Neural cell (in vitro differentiated cells): ENCODE measurements at regions not wholly inside any gene's neighbourhood (a gene's known extent, or its start where the extent isn't known, plus 50 kb on each side); places are given as distances from the start of the nearest gene placed in this dataset.

Experiments used
- H2AFZ ChIP-seq: fragments of 200-600, 300-800 bp; sonication (generic), shearing (Covaris generic); 2 replicates; pipeline ENCODE4 v1.6.0; 2014; ENCODE audit warnings: low read depth, mild to moderate bottlenecking, antibody characterized with exemption, low read length, moderate library complexity
- H3F3A ChIP-seq: fragments of 200-600 bp; shearing (Covaris generic); 2 replicates; pipeline ENCODE4 v1.6.1; 2016; ENCODE audit warnings: mild to moderate bottlenecking, moderate library complexity, mixed read lengths, antibody characterized with exemption, low read length; ENCODE audit not compliant: insufficient read depth, poor library complexity, severe bottlenecking
- H3K27ac ChIP-seq: fragments of 200-600, 300-800 bp; sonication (generic), shearing (Covaris generic); 2 replicates; pipeline ENCODE4 v1.5.1; 2014; ENCODE audit warnings: mild to moderate bottlenecking, low read length, moderate library complexity
- H3K27me3 ChIP-seq: fragments of 300-800, 200-600 bp; sonication (generic), shearing (Covaris generic); 2 replicates; pipeline ENCODE4 v1.6.0; 2014; ENCODE audit warnings: mild to moderate bottlenecking, low read depth, low read length, moderate library complexity; ENCODE audit not compliant: insufficient read depth
- H3K36me3 ChIP-seq: fragments of 300-800, 200-600 bp; sonication (generic), shearing (Covaris generic); 2 replicates; pipeline ENCODE4 v1.5.1; 2014; ENCODE audit warnings: mild to moderate bottlenecking, antibody characterized with exemption, low read length, moderate library complexity; ENCODE audit not compliant: insufficient read depth
- H3K4me2 ChIP-seq: fragments of 300-800, 200-600 bp; sonication (generic), shearing (Covaris generic); 2 replicates; pipeline ENCODE4 v1.6.0; 2014; ENCODE audit warnings: mild to moderate bottlenecking, low read length
- H3K4me3 ChIP-seq: fragments of 300-800, 200-600 bp; sonication (generic), shearing (Covaris generic); 2 replicates; pipeline ENCODE4 v1.5.1; 2014; ENCODE audit warnings: mild to moderate bottlenecking, low read length, moderate library complexity
- H3K79me2 ChIP-seq: fragments of 200-600 bp; shearing (Covaris generic); replicated peaks from 2 replicates; pipeline ENCODE4 v1.6.0; 2014; ENCODE audit warnings: mild to moderate bottlenecking, low read length, moderate library complexity; ENCODE audit not compliant: insufficient read depth
- H3K9ac ChIP-seq: fragments of 300-800, 200-600 bp; sonication (generic), shearing (Covaris generic); 2 replicates; pipeline ENCODE4 v1.6.1; 2016; ENCODE audit warnings: mild to moderate bottlenecking, low read length, mixed read lengths
- H3K9me2 ChIP-seq: fragments of 200-600 bp; shearing (Covaris generic); 2 replicates; pipeline ENCODE4 v1.6.1; 2016; ENCODE audit warnings: mild to moderate bottlenecking, low read length, mixed read lengths; ENCODE audit not compliant: insufficient read depth
- H3K9me3 ChIP-seq: fragments of 200-600, 300-800 bp; sonication (generic), shearing (Covaris generic); 2 replicates; pipeline ENCODE4 v1.6.1; 2016; ENCODE audit warnings: mild to moderate bottlenecking, mixed run types, low read length, moderate library complexity, mixed read lengths
- H4K20me1 ChIP-seq: fragments of 200-600 bp; shearing (Covaris generic); 2 replicates; pipeline ENCODE4 v1.6.1; 2016; ENCODE audit warnings: mild to moderate bottlenecking, mixed run types; ENCODE audit not compliant: insufficient read depth
- EP300 ChIP-seq: fragments of 450-650 bp; conservative IDR thresholded peaks from 2 replicates; pipeline ENCODE4 v1.6.1; 2014; ENCODE audit warnings: antibody characterized with exemption, mild to moderate bottlenecking, moderate library complexity; ENCODE audit not compliant: poor library complexity, severe bottlenecking
- EZH2 ChIP-seq: fragments of 200-600, 300-800 bp; shearing (Covaris generic), sonication (generic); IDR thresholded peaks from 2 replicates; pipeline ENCODE4 v1.6.1; 2014; ENCODE audit warnings: antibody characterized with exemption, low read length, borderline replicate concordance, mild to moderate bottlenecking; ENCODE audit not compliant: insufficient read depth, poor library complexity, severe bottlenecking
- MXI1 ChIP-seq: fragments of 450-650 bp; conservative IDR thresholded peaks from 2 replicates; pipeline ENCODE4 v1.6.1; 2014; ENCODE audit warnings: antibody characterized with exemption, mild to moderate bottlenecking; ENCODE audit not compliant: poor library complexity, severe bottlenecking
- POLR2AphosphoS5 ChIP-seq: IDR thresholded peaks from 2 replicates; pipeline ENCODE4 v1.6.1; 2012
- RAD21 ChIP-seq: fragments of 450-650 bp; conservative IDR thresholded peaks from 2 replicates; pipeline ENCODE4 v1.6.1; 2014; ENCODE audit warnings: antibody characterized with exemption, mild to moderate bottlenecking, moderate library complexity
- SMC3 ChIP-seq: fragments of 450-650 bp; conservative IDR thresholded peaks from 2 replicates; pipeline ENCODE4 v1.6.1; 2014; ENCODE audit warnings: antibody characterized with exemption, mild to moderate bottlenecking, moderate library complexity; ENCODE audit not compliant: poor library complexity
- TAF1 ChIP-seq: IDR thresholded peaks from 2 replicates; pipeline ENCODE4 v1.6.1; 2012; ENCODE audit warnings: low read depth
- TF ChIP-seq, protein P1 (sequence below): IDR thresholded peaks from 2 replicates; pipeline ENCODE4 v1.6.1; 2012; ENCODE audit warnings: borderline replicate concordance
- TF ChIP-seq, protein P2 (sequence below): fragments of 450-650 bp; IDR thresholded peaks from 2 replicates; pipeline ENCODE4 v1.5.1; 2014; ENCODE audit warnings: antibody characterized with exemption, mild to moderate bottlenecking, moderate library complexity; ENCODE audit not compliant: poor library complexity, severe bottlenecking

DNA sequence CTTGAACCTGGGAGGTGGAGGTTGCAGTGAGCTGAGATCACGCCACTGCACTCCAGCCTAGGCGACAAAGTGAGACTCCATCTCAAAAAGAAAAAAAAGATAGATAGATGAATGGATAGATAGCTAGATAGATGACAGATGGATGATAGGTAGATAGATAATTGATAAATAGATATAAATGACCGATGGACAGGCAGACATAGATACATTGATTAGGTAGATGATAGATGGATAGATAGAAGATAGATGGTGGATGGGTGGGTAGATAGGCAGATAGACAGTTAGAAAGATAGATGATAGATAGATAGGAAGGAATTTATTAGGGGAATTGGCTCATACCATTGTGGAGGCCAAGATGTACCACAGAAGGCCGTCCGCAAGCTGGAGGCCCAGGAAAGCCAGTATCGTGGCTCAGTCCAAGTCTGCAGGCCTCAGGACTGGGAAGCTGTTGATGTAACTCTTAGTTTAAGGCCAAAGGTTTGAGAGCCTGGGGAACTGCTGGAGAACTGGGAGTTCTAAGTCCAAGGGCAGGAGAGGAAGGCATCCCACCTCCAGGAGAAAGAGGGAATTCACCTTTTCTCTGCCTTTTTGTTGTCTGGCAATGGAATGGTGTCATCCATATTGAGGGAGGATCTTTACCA is 156.1 kb downstream of the SEC14L1 start:
- Histone ChIP-seq H3K9me3 (no peaks in the 10 kb centered on the region), H3K36me3 (no peaks in the 10 kb centered on the region), H3K4me2 (no peak overlapping the region), H3K9me2 (no peaks in the 10 kb centered on the region), H3K27ac (no peak overlapping the region), H4K20me1 (no peaks in the 10 kb centered on the region), H3F3A (no peaks in the 10 kb centered on the region), H3K9ac (no peak overlapping the region), H3K79me2 (no peaks in the 10 kb centered on the region), H3K4me3 (no peak overlapping the region), H3K27me3 (no peaks in the 10 kb centered on the region), H2AFZ (no peak overlapping the region)
- no peak for TF ChIP-seq MXI1
- TF ChIP-seq, protein P1, sequence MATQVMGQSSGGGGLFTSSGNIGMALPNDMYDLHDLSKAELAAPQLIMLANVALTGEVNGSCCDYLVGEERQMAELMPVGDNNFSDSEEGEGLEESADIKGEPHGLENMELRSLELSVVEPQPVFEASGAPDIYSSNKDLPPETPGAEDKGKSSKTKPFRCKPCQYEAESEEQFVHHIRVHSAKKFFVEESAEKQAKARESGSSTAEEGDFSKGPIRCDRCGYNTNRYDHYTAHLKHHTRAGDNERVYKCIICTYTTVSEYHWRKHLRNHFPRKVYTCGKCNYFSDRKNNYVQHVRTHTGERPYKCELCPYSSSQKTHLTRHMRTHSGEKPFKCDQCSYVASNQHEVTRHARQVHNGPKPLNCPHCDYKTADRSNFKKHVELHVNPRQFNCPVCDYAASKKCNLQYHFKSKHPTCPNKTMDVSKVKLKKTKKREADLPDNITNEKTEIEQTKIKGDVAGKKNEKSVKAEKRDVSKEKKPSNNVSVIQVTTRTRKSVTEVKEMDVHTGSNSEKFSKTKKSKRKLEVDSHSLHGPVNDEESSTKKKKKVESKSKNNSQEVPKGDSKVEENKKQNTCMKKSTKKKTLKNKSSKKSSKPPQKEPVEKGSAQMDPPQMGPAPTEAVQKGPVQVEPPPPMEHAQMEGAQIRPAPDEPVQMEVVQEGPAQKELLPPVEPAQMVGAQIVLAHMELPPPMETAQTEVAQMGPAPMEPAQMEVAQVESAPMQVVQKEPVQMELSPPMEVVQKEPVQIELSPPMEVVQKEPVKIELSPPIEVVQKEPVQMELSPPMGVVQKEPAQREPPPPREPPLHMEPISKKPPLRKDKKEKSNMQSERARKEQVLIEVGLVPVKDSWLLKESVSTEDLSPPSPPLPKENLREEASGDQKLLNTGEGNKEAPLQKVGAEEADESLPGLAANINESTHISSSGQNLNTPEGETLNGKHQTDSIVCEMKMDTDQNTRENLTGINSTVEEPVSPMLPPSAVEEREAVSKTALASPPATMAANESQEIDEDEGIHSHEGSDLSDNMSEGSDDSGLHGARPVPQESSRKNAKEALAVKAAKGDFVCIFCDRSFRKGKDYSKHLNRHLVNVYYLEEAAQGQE = no peak
- no peak for TF ChIP-seq EP300
- no peak for TF ChIP-seq POLR2AphosphoS5
- no peak for TF ChIP-seq TAF1
- TF ChIP-seq RAD21 = no peak
- TF ChIP-seq, protein P2, sequence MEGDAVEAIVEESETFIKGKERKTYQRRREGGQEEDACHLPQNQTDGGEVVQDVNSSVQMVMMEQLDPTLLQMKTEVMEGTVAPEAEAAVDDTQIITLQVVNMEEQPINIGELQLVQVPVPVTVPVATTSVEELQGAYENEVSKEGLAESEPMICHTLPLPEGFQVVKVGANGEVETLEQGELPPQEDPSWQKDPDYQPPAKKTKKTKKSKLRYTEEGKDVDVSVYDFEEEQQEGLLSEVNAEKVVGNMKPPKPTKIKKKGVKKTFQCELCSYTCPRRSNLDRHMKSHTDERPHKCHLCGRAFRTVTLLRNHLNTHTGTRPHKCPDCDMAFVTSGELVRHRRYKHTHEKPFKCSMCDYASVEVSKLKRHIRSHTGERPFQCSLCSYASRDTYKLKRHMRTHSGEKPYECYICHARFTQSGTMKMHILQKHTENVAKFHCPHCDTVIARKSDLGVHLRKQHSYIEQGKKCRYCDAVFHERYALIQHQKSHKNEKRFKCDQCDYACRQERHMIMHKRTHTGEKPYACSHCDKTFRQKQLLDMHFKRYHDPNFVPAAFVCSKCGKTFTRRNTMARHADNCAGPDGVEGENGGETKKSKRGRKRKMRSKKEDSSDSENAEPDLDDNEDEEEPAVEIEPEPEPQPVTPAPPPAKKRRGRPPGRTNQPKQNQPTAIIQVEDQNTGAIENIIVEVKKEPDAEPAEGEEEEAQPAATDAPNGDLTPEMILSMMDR = no peak
- no peak for TF ChIP-seq EZH2
- TF ChIP-seq SMC3 = no peak

DNA sequence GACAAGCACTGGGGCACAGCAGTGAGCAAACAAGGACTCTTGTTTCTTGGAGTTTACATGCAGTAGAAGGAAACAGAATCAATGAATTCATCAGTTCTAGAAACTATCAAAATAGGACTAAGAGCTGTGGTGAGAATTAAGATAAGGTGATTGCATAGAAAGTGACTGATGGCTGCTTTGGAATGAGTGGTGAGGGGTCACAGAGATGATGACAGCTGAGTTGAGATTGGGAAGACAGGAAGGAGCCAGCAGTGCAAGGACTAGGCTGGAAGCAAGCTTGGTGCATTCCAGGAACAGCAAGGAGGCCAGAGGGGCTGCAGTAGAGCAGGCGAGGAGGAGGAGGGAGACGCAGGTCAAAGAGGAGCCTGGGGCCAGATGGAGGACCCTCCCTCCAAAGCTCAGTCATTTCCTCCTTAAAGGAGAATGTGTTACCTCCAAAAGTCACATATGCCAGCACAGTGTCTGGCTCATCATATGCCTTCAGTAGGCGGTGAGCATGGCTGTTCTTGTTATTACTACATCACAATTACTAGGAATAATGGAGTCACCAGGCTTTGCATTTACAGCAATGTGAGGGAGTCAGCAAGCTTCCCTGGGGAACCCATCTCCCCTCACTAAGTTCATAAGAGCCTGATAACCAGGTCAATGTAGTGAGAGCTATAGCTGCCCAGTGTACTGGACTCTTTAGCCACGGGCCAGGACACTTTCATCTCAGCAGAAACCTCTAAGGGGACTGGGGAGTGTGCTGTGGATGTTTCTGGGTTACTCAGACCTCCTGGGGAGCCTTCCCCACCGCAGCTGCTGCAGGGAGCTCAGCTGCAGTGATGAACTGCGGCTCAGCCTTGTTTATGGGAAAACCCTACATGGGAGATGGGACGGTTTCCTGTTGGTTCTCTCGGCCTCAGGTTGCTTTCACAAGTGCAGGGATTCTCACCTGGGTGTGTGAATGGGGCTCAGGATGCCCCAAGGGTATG is 157.2 kb downstream of the SEC14L1 start:
- Histone ChIP-seq H3K9me2 (no peaks in the 10 kb centered on the region), H3K4me3 (no peak overlapping the region), H3K79me2 (no peaks in the 10 kb centered on the region), H3K9ac (no peak overlapping the region), H3F3A (no peaks in the 10 kb centered on the region), H2AFZ (no peak overlapping the region), H3K27me3 (no peaks in the 10 kb centered on the region), H4K20me1 (no peaks in the 10 kb centered on the region), H3K36me3 (no peaks in the 10 kb centered on the region), H3K27ac (no peak overlapping the region), H3K4me2 (no peak overlapping the region), H3K9me3 (no peaks in the 10 kb centered on the region)
- TF ChIP-seq EP300 (no peak), EZH2 (no peak), POLR2AphosphoS5 (no peak), SMC3 (no peak)
